HG03378 (cell line): ENCODE measurements at regions not wholly inside any gene's neighbourhood (a gene's known extent, or its start where the extent isn't known, plus 50 kb on each side); places are given as distances from the start of the nearest gene placed in this dataset.

ENCODE experiments used
- ATAC-seq: cut with Tn5 transposase; IDR thresholded peaks from one replicate; pipeline ENCODE4 v1.9.1; 2021; ENCODE audit warnings: mild to moderate bottlenecking, moderate library complexity; ENCODE audit not compliant: unreplicated experiment

DNA sequence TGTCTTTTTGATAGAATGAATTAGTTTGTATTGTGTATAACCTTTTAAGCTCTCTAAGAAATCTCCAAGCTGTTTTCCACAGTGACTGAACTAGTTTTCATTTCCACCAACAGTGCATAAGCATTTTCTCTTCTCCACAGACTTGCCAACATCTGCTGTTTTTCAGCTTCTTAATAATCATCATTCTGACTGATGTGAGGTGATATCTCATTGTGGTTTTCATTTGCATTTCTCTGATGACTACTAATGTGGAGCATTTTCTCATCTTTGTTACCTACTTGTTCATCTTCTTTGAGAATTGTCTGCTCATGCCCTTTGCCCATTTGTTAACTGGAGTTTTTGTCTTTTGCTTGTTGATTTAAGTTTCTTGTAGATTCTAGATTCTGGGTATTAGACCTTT lies 777.5 kb downstream of the OTOL1 start:
- ATAC-seq = no peak

GRCh38 chr3:162278834-162279233 lies 782.2 kb downstream of the OTOL1 start:
- ATAC-seq = no peak

DNA sequence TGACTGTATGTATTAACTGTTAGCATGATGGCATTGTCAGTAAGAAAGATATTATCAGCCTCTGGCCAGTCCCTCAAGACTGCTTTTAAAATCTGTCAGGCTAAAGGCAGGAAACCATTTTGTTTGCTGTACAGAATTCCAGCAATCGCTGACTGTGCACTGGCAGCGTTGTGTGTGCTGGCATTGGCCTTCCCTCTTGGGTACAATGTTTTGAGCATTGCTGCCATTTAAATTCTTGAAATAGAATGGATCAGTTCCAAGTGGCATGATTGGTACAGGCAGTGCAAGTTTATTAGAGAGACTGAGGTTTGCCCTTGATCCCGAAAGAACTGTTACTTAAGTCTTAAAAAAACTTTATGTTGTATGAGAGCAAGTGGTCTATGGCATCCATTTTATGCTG lies 788.7 kb downstream of the OTOL1 start:
- ATAC-seq = no peak

GRCh38 chr3:162287600-162287999 lies 791.0 kb downstream of the OTOL1 start:
- ATAC-seq = no peak

DNA sequence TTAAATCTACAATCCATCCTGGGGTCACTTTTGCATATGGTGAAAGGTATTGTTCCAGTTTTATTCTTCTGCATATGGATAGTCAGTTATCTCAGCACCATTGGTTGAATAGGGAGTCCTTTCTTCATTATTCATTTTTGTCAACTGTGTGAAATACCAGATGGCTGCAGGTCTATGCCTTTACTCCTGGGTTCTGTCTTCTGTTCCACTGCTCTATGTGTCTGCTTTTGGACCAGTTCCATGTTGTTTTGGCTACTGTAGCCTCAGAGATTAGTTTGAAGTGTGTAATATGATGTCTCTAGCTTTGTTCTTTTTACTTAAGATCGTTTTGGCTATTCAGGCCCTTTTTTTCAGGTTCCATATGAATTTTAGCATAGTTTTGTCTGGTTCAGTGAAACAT lies 795.8 kb downstream of the OTOL1 start:
- ATAC-seq = no peak

DNA sequence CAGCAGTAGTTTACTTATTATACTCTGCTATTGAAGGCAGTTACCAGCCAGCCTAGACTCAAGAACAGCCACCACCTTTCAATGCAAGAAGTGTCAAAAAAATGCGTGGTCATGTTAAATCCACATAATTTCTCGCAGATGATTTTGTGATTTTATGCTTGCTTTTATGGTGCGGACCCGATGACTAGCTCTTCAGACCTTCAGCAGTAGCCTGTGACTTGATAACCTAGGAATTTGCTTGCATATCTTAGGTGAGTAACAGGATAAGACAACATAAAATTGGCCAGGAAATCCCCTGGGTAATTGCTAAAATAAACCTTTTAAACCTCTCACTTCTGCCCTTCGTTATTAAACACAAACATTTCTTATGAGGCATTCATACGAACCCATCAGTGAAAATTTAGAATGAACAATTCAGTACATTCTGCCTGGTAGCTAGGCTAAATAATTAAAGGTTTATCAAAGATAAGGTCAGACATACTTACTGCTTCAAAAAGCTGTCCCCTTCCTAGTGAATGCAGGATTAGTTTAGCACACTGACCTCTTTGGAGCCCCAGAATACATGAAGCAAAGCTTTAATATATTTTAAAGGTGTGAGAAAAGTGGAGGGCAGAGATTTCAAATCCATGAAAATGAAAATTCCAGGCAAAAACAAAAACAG lies 798.8 kb downstream of the OTOL1 start:
- no peak for ATAC-seq

DNA sequence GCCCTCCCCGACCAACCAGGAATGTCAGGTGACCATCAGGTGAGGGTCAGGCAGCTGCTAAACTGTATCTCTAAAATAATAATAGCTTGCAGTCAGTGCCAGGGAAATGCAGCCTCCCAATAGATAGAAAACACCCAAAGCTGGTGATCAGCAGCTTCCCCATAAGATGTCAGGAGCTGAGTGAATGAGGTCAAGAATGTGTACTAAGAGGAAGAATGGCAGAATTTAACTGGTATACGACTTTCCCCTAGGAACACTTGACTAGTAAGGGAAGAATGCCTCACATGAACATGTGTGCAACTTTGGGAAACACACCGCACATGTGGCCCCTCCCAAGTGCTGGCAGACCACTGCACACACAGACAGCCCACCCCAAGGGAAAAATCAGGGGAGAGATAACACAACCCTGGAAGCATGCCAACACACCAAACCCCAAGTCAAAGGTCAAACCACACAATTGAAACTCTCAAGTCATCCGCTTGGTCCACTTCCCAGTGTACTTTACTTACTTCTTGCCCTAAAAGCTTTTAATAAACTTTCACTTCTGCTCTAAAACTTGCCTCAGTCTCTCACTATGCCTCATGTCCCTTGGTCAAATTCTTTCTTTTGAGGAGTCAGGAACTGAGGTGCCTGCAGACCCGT lies 806.5 kb downstream of the OTOL1 start:
- no peak for ATAC-seq

- no peak for ATAC-seq
These were observed 820.4 kb downstream of the OTOL1 start for GRCh38 chr3:162317046-162317445.

DNA sequence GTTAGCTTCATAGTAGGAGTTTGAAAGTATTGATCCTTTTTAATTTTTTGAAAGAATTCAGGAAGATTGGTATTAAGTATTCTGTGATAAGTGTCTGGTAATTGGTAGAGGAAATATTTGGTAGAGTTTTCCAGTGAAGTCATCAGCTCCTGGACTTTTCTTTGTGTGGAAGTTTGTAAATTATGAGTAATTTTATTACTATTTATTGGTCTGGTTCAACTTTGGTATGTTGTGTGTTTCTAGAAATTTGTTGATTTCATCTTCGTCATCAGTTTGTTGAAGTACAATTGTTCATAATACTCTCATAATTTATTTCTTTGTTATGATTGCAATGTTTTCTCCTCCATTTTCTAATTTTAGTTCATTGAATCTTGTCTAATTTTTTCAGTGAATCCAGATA lies 832.0 kb downstream of the OTOL1 start:
- no peak for ATAC-seq

DNA sequence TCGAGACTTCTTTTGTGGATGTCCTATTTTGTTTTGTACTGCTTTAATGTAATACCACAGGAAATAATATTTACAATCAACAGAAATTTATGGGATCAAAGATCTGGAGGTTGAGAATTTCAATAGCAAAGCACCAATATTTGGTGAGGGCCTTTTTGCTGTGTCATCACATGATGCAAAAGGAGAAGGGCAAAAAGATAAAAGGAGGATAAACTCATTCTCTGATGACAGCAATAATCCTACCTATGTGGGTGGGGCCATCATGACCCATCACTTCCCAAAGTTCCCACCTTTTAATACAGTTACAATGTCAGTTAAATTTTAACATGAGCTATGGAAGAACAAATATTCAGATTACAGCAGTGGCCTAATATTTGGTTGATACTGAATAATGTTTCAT lies 832.9 kb downstream of the OTOL1 start:
- no peak for ATAC-seq

GRCh38 chr3:162332344-162332743 lies 835.7 kb downstream of the OTOL1 start:
- ATAC-seq = no peak

GRCh38 chr3:162334537-162334936 lies 837.9 kb downstream of the OTOL1 start:
- no peak for ATAC-seq

- no peak for ATAC-seq
These were observed 841.0 kb downstream of the OTOL1 start for GRCh38 chr3:162337630-162338029.

GRCh38 chr3:162338514-162338913 lies 841.9 kb downstream of the OTOL1 start:
- no peak for ATAC-seq

DNA sequence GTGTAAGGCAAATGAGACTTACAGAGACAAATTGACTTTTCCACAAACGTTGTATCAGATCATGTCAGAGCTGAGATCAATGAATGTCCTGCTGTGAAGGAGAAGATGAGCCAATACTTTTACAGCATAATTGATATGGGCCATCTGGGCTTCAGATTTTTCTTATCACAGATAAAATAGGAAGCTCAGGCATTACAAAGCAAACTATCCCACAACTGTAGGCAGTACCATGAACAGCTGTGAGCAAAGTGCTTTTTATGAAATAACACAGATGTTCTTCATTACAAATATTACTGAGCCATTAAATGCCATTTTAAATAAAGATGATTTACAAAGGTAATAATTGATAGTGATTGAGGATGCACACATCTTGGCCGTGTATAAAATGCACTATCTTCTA lies 852.3 kb downstream of the OTOL1 start:
- no peak for ATAC-seq

DNA sequence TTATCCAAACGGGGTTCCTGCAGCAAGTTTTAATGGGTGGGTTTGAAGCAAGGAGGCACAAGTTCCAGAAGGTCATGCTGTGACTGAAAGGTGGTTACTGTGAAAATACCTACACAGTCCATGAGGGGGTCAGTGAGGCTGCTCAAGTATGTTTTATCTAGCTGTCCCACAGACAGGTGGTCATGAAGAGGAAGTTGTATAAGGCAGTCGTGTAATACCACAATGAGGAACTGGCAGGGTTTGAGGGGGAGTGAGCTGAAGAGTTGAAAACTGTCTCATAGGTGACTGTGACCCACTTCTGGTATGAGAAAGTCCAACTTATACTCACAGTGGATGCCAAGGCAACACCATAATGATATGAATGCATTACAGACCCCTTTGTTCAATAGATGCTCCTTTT lies 856.8 kb downstream of the OTOL1 start:
- no peak for ATAC-seq

DNA sequence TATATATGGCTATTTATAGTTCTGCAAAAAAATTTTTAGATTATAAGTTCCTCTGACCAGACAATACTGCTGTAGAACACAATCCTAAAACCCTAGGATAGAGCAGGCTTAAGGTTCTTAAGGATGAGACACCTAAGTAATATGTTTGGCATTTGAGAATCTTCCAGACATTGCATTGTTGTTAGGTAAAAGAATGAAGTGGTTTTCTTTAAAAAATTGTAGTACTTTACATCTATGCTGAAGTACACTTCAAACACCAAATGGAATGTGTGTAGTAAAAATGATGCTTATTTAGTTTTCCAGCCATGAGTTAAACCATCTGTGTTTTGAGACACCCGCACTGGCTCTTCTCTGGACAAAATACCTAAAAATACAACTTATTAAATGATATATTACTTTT lies 857.7 kb downstream of the OTOL1 start:
- no peak for ATAC-seq

GRCh38 chr3:162365066-162365719 lies 868.6 kb downstream of the OTOL1 start:
- ATAC-seq = no peak

DNA sequence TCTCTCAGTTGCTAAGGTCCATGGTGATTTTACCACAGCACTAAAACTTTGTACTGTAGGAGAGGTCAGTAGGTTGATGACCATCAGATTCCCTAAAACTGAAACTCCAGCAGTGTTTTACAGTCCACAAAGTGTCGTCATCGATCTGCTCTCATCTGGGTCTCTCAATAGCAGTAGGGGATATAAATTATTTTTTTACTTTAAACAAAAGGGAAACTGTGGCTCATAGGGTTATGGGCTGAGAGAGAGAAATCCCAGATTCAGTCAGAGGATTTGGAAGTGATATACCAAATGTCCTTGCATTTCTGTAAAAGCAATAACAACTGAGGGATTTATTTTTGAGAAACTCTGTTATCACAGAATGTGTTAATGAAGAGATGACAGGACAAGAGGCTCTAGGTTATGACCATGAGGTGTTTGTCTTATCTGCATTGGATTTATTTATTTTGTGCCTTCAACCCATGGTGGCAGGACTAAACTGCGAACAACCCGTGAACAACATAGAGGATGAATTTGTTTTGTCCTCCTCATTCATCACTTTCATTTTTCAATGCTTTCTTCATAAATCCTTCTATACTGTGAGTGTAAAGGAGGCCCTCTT lies 869.7 kb downstream of the OTOL1 start:
- ATAC-seq = no peak

DNA sequence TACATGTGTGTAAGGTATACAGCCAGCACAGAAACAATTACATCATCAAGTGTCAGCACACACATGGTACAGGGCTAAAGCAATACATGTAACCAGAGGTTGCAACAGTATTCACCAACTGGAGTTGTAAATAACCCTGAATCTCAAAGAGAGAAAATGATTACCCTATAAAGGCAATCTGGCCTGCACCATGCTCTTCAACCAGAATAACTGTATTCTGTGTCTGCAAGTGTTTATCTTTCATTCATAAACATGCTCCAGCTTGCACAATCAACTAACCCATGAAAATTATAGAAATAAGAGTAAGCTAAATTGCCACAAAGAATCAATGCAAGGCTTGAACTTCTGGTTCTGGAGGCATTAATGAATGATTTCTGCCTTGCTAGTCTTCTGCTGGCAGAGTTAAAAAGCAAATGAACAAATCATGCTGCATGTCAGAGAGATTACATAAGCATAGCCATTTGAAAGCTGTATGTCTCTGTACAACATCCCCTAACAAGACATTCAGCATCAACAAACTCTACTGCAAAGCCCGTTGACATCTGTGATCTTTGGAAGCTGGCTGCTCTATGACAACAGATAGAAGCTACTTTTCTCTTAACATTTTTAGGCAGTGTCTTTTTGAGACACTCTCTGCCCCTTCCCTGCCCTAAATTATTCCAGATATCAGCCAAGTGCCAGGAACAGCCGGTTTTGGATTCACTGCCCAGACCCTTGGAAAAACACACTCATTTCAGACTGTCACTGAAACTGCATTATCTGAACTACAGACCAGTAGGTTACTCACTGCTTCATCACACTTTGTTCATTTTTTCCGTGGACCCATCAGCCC lies 871.0 kb downstream of the OTOL1 start:
- no peak for ATAC-seq

- no peak for ATAC-seq
These were observed 871.8 kb downstream of the OTOL1 start for GRCh38 chr3:162368417-162368816.
